ENCODE measurements at regions not wholly inside any gene's neighbourhood (a gene's known extent, or its start where the extent isn't known, plus 50 kb on each side); places are given as distances from the start of the nearest gene placed in this dataset.
A peak's percentile ranks its signal among the peaks of the same experiment; 100 is the strongest.

- DNase-seq: no peak
Observed at GRCh38 chr18:22355598-22355997, 62.1 kb downstream of the CTAGE1 start.

GRCh38 chr18:22355069-22355468 is 62.6 kb downstream of the CTAGE1 start:
- DNase-seq: no peak

- DNase-seq: no peak
Observed at GRCh38 chr18:22349966-22350365, 67.7 kb downstream of the CTAGE1 start.

- DNase-seq: no peak
Observed at GRCh38 chr18:22349317-22349898, 68.3 kb downstream of the CTAGE1 start.

- no peak for DNase-seq
Observed at GRCh38 chr18:22348521-22349316, 69.0 kb downstream of the CTAGE1 start.

- DNase-seq: no peak
Observed at GRCh38 chr18:22347606-22348511, 69.9 kb downstream of the CTAGE1 start.

GRCh38 chr18:22346953-22347605 is 70.6 kb downstream of the CTAGE1 start:
- DNase-seq: no peak

- no peak for DNase-seq
Observed at GRCh38 chr18:22346401-22346952, 71.2 kb downstream of the CTAGE1 start.

GRCh38 chr18:22345718-22346117 is 72.0 kb downstream of the CTAGE1 start:
- no peak for DNase-seq

- no peak for DNase-seq
Observed at GRCh38 chr18:22344908-22345670, 72.6 kb downstream of the CTAGE1 start.

- DNase-seq: no peak
Observed at GRCh38 chr18:22344445-22344844, 73.3 kb downstream of the CTAGE1 start.

- DNase-seq: no peak
Observed at GRCh38 chr18:22343613-22344012, 74.1 kb downstream of the CTAGE1 start.

GRCh38 chr18:22342625-22343024 is 75.1 kb downstream of the CTAGE1 start:
- DNase-seq: no peak

GRCh38 chr18:22340331-22340730 is 77.4 kb downstream of the CTAGE1 start:
- no peak for DNase-seq

- DNase-seq: no peak
Observed at GRCh38 chr18:22339913-22340312, 77.8 kb downstream of the CTAGE1 start.

- no peak for DNase-seq
Observed at GRCh38 chr18:22337833-22338232, 79.9 kb downstream of the CTAGE1 start.

- DNase-seq: peak; percentile 0
Observed at GRCh38 chr18:22337306-22337705, 80.4 kb downstream of the CTAGE1 start.

GRCh38 chr18:22336406-22336805 is 81.3 kb downstream of the CTAGE1 start:
- DNase-seq: no peak

GRCh38 chr18:22335731-22336198 is 82.0 kb downstream of the CTAGE1 start:
- no peak for DNase-seq

GRCh38 chr18:22334567-22334966 is 83.1 kb downstream of the CTAGE1 start:
- no peak for DNase-seq

- DNase-seq: no peak
Observed at GRCh38 chr18:22332590-22332989, 85.1 kb downstream of the CTAGE1 start.

- no peak for DNase-seq
Observed at GRCh38 chr18:22330508-22330907, 87.2 kb downstream of the CTAGE1 start.

Data from midbrain (tissue), 1 donor.